ENCODE measurements at regions not wholly inside any gene's neighbourhood (a gene's known extent, or its start where the extent isn't known, plus 50 kb on each side); places are given as distances from the start of the nearest gene placed in this dataset.

DNA sequence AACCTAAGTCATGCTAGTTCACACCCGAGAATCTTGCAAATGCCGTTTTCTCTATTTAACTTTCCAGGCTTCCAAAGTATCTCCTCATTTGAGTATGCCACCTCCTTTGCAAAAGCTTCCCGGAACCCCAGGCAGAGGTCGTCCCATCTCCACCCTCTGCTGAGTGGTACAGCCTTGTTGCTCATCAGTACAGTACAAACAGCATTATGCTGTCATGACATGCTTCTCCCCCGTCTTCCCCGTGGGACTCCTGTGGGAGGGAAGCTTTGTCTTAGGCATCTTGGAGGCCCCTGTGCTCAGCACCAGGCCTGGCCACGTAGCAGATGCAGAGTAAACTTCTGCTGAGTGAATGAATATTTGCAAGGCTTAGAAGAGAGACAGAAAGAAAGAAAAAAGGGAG is 102.7 kb downstream of the CDCA7 start:
- FAIRE-seq: no peak
- H3K27ac ChIP-seq (ENCODE audit: extremely low read length, insufficient read depth, low read length): no peak overlapping the region
- CTCF ChIA-PET (ENCODE audit: low intra/inter-chr PET ratio, low total read pairs): no interaction called here
- TF ChIP-seq ZNF33B (CRISPR knock-in tag; IDR thresholded peaks at IDR 0.05) (no peak), LCORL (IDR thresholded peaks at IDR 0.05) (no peak), LCORL (CRISPR knock-in tag; IDR thresholded peaks at IDR 0.05) (no peak), ZNF124 (CRISPR knock-in tag; IDR thresholded peaks at IDR 0.05) (no peak), ZBTB7B (CRISPR knock-in tag; IDR thresholded peaks at IDR 0.05) (no peak), HNRNPLL (IDR thresholded peaks at IDR 0.05; ENCODE audit: low read depth, low read length, poor library complexity, severe bottlenecking) (no peak), RFX1 (IDR thresholded peaks at IDR 0.05) (no peak), SP1 (IDR thresholded peaks at IDR 0.05) (no peak), SP1 (CRISPR knock-in tag; IDR thresholded peaks at IDR 0.05) (no peak), JARID2 (CRISPR knock-in tag; IDR thresholded peaks at IDR 0.05; ENCODE audit: insufficient replicate concordance) (no peak), KLF15 (CRISPR knock-in tag; IDR thresholded peaks at IDR 0.05; ENCODE audit: borderline replicate concordance) (no peak)
- TF ChIP-seq, protein P1, sequence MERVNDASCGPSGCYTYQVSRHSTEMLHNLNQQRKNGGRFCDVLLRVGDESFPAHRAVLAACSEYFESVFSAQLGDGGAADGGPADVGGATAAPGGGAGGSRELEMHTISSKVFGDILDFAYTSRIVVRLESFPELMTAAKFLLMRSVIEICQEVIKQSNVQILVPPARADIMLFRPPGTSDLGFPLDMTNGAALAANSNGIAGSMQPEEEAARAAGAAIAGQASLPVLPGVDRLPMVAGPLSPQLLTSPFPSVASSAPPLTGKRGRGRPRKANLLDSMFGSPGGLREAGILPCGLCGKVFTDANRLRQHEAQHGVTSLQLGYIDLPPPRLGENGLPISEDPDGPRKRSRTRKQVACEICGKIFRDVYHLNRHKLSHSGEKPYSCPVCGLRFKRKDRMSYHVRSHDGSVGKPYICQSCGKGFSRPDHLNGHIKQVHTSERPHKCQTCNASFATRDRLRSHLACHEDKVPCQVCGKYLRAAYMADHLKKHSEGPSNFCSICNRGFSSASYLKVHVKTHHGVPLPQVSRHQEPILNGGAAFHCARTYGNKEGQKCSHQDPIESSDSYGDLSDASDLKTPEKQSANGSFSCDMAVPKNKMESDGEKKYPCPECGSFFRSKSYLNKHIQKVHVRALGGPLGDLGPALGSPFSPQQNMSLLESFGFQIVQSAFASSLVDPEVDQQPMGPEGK (CRISPR knock-in tag; IDR thresholded peaks at IDR 0.05): no peak
- TF ChIP-seq, protein P2, sequence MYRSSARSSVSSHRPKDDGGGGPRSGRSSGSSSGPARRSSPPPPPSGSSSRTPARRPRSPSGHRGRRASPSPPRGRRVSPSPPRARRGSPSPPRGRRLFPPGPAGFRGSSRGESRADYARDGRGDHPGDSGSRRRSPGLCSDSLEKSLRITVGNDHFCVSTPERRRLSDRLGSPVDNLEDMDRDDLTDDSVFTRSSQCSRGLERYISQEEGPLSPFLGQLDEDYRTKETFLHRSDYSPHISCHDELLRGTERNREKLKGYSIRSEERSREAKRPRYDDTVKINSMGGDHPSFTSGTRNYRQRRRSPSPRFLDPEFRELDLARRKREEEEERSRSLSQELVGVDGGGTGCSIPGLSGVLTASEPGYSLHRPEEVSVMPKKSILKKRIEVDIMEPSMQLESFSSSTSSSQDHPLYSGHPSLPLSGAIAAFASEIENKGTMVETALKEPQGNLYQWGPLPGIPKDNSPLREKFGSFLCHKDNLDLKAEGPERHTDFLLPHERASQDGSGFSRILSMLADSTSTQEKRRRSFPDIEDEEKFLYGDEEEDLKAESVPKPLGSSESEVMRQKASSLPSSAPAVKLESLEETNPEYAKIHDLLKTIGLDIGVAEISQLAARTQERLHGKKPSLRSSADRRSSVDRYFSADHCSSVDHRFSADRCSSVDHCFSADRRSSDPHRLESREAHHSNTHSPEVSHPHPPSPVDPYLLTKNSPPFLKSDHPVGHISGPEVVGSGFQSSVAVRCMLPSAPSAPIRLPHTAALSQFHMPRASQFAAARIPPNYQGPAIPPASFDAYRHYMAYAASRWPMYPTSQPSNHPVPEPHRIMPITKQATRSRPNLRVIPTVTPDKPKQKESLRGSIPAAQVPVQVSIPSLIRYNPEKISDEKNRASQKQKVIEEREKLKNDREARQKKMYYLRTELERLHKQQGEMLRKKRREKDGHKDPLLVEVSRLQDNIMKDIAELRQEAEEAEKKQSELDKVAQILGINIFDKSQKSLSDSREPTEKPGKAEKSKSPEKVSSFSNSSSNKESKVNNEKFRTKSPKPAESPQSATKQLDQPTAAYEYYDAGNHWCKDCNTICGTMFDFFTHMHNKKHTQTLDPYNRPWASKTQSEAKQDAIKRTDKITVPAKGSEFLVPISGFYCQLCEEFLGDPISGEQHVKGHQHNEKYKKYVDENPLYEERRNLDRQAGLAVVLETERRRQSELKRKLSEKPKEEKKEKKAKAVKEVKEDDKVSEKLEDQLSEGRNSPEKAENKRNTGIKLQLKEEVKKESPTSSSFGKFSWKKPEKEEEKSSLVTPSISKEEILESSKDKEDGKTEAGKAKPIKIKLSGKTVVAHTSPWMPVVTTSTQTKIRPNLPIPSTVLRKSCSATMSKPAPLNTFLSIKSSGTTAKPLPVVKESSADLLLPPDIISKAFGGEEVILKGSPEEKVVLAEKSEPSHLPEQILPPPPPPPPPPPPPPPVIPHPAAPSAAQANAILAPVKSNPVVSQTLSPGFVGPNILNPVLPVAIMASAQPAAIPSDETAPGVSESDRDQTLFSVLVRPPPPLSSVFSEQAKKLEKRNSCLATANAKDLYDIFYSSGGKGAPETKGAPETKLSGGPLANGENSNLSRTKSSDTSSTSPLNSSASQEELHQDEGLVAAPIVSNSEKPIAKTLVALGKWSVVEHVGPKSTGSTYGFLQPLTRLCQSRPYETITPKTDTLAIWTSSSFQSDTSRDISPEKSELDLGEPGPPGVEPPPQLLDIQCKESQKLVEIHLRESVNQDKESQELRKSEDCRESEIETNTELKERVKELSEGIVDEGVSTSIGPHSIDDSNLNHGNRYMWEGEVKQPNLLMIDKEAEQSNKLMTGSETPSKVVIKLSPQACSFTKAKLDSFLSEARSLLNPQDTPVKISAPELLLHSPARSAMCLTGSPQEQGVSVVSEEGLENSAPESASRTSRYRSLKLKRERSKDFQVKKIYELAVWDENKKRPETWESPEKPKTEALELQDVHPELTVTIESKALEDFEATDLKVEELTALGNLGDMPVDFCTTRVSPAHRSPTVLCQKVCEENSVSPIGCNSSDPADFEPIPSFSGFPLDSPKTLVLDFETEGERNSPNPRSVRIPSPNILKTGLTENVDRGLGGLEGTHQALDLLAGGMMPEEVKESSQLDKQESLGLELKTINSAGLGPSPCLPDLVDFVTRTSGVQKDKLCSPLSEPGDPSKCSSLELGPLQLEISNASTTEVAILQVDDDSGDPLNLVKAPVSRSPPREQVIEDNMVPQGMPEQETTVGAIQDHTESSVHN (CRISPR knock-in tag; IDR thresholded peaks at IDR 0.05): no peak
- TF ChIP-seq, protein P3, sequence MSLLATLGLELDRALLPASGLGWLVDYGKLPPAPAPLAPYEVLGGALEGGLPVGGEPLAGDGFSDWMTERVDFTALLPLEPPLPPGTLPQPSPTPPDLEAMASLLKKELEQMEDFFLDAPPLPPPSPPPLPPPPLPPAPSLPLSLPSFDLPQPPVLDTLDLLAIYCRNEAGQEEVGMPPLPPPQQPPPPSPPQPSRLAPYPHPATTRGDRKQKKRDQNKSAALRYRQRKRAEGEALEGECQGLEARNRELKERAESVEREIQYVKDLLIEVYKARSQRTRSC (CRISPR knock-in tag; IDR thresholded peaks at IDR 0.05; ENCODE audit: low read depth): no peak
- TF ChIP-seq, protein P4, sequence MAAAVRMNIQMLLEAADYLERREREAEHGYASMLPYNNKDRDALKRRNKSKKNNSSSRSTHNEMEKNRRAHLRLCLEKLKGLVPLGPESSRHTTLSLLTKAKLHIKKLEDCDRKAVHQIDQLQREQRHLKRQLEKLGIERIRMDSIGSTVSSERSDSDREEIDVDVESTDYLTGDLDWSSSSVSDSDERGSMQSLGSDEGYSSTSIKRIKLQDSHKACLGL (CRISPR knock-in tag; IDR thresholded peaks at IDR 0.05): no peak

More for the DNA sequence above, 102.7 kb downstream of the CDCA7 start:
- Histone ChIP-seq H3K4me1 (ENCODE audit: insufficient read depth, low read length) (peaks cover 7% of the 10 kb centered on the region), H4K20me1 (ENCODE audit: insufficient read depth, low read length) (no peaks in the 10 kb centered on the region), H3K9ac (ENCODE audit: insufficient read depth, low read depth, low read length) (no peak overlapping the region), H3K79me2 (ENCODE audit: insufficient read depth, low read length) (no peaks in the 10 kb centered on the region), H3K27me3 (ENCODE audit: control insufficient read depth in 1 of 2, insufficient read depth in 2 of 2, low read length in 2 of 2) (peaks cover 4 to 8% of the 10 kb centered on the region in 2 experiments; a peak in 4 of 5 replicates), H3K9me3 (ENCODE audit: low read length) (no peaks in the 10 kb centered on the region), H3K4me2 (ENCODE audit: low read depth, low read length) (no peak overlapping the region), H3K4me3 (replicated peaks in 1 of 3; ENCODE audit: insufficient read depth in 1 of 3, low read depth in 2 of 3, low read length in 3 of 3) (no peak overlapping the region), H3K36me3 (replicated peaks in 1 of 2; ENCODE audit: control insufficient read depth in 1 of 2, insufficient read depth in 2 of 2, low read length in 2 of 2) (no peaks in the 10 kb centered on the region), H2AFZ (ENCODE audit: low read length) (no peak overlapping the region)
- POLR2A ChIA-PET: no interaction called here
- 39% methylated on average over 7 of the region's 7 CpGs for WGBS (ENCODE audit: low lambda C conversion rate)
- in situ Hi-C loops (cut with HindIII; ENCODE audit: extremely low pct_ligation_motif_present, low pct_unique_long_range_greater_than_20kb): no loop called here
- BruUV-seq (replicated peaks): no TSS peak
- DNase-seq (ENCODE audit: low spot score) (no peak), ATAC-seq (no peak; the same call in 2 of the 3 replicates)
- intact Hi-C loops (cut with micrococcal nuclease; ENCODE audit: unreplicated experiment): no loop called here

Data from HepG2 (cell line).